ENCODE measurements at regions not wholly inside any gene's neighbourhood (a gene's known extent, or its start where the extent isn't known, plus 50 kb on each side); places are given as distances from the start of the nearest gene placed in this dataset.

DNA sequence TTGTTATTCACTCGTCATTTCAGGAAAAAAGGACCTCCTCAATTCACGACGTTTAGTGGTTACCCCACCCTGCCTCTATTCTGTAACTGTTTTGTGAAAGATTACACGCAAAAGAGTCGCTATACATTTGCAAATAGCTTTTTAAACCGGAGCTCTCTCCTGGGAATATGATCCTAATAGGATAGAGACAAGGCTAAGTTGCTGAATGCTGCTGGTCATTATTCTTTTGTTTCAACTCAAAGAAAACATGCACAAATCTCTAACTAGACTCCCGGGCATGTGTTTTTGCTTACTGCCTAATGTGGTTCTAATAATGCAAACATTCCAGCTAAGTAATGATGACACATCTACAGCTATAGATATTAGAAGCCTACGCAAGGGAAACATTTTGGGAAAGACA, 214.6 kb upstream of the MDFIC2 start:
- no peak overlapping the region for H3K4me3 Mint-ChIP-seq
- H3K9me3 Mint-ChIP-seq = no peaks in the 10 kb centered on the region
- no peaks in the 10 kb centered on the region for H3K36me3 Mint-ChIP-seq (ENCODE audit: low read depth)
- H3K27ac Mint-ChIP-seq = no peak overlapping the region
- DNase-seq = no peak
- TF ChIP-seq, protein P1, sequence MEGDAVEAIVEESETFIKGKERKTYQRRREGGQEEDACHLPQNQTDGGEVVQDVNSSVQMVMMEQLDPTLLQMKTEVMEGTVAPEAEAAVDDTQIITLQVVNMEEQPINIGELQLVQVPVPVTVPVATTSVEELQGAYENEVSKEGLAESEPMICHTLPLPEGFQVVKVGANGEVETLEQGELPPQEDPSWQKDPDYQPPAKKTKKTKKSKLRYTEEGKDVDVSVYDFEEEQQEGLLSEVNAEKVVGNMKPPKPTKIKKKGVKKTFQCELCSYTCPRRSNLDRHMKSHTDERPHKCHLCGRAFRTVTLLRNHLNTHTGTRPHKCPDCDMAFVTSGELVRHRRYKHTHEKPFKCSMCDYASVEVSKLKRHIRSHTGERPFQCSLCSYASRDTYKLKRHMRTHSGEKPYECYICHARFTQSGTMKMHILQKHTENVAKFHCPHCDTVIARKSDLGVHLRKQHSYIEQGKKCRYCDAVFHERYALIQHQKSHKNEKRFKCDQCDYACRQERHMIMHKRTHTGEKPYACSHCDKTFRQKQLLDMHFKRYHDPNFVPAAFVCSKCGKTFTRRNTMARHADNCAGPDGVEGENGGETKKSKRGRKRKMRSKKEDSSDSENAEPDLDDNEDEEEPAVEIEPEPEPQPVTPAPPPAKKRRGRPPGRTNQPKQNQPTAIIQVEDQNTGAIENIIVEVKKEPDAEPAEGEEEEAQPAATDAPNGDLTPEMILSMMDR (IDR thresholded peaks at IDR 0.05) = no peak
- H3K4me1 Mint-ChIP-seq = peaks cover 3% of the 10 kb centered on the region
- H3K27me3 Mint-ChIP-seq (ENCODE audit: low read depth, poor library complexity) = no peaks in the 10 kb centered on the region

DNA sequence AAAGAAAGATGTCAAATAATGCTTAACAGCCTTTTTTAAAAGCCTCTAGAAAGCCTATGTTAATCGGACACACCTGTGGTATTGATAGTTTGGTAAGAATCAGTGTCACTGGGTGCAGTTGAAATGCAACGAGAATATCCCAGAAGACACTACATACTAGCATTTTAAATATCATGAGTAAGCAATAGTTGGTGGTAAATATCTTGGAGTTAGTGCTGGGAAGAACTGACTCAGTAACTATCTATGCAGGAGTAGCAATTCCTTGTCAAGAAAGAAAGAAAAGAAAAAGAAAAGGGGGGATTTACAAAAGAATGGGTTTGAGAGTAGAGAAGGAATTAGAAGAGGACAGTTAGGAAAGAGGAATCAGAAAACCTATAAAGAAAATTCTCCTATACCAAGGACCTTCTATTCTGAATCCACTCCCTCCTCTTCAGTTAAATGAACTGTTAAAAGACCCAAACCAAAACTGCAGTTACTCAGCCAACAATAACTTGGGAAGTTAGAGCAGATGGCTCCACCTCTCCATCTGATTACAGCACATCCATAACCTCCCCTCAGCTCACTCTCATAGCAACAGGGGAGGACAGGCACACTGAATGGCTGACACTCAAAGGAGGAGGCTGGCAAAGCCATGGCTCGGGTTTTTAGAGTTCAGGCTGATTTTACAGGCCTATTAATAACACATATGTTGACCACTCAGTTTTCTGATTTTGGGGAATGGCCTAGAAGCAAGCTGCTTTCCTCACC, 207.6 kb upstream of the MDFIC2 start:
- H3K4me3 Mint-ChIP-seq = no peak overlapping the region
- H3K27ac Mint-ChIP-seq = peak overlapping the region; percentile 47
- H3K9me3 Mint-ChIP-seq = no peaks in the 10 kb centered on the region
- no peak for DNase-seq
- H3K36me3 Mint-ChIP-seq (ENCODE audit: low read depth) = no peaks in the 10 kb centered on the region
- TF ChIP-seq, protein P1 (IDR thresholded peaks at IDR 0.05) = no peak
- H3K4me1 Mint-ChIP-seq = peaks cover 19% of the 10 kb centered on the region
- peaks cover 3% of the 10 kb centered on the region for H3K27me3 Mint-ChIP-seq (ENCODE audit: low read depth, poor library complexity)

- H3K4me1 Mint-ChIP-seq = peaks cover 19% of the 10 kb centered on the region
- peaks cover 3% of the 10 kb centered on the region for H3K27me3 Mint-ChIP-seq (ENCODE audit: low read depth, poor library complexity)
- no peak overlapping the region for H3K4me3 Mint-ChIP-seq
- no peaks in the 10 kb centered on the region for H3K36me3 Mint-ChIP-seq (ENCODE audit: low read depth)
- no peak overlapping the region for H3K27ac Mint-ChIP-seq
- no peak for DNase-seq
- H3K9me3 Mint-ChIP-seq = no peaks in the 10 kb centered on the region
- TF ChIP-seq, protein P1 (IDR thresholded peaks at IDR 0.05) = no peak
These were observed 206.6 kb upstream of the MDFIC2 start for GRCh38 chr3:70519026-70519425.

DNA sequence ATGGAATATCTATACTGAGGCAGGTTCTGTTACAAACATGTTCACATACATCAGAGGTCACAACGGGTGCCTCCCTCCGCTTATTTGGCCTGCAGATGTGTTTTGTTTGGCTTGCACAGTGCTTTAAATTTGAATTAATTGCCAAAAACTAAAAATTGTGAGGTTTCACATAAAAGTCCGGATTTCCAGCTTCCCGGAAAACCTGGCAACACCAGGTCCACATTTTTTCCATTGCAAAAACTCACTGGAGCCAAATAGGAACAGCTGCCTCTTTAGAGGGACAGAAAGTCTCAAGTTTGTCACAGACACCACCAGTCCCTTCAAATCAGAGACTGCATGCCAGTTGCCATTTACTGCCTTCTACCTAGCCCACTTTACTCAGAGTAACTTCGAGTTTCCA, 205.9 kb upstream of the MDFIC2 start:
- no peak for DNase-seq
- no peak overlapping the region for H3K27ac Mint-ChIP-seq
- no peaks in the 10 kb centered on the region for H3K9me3 Mint-ChIP-seq
- no peak overlapping the region for H3K4me3 Mint-ChIP-seq
- H3K27me3 Mint-ChIP-seq (ENCODE audit: low read depth, poor library complexity) = peaks cover 3% of the 10 kb centered on the region
- peaks cover 24% of the 10 kb centered on the region for H3K4me1 Mint-ChIP-seq
- TF ChIP-seq, protein P1 (IDR thresholded peaks at IDR 0.05) = no peak
- no peaks in the 10 kb centered on the region for H3K36me3 Mint-ChIP-seq (ENCODE audit: low read depth)

GRCh38 chr3:70517124-70517890, 204.9 kb upstream of the MDFIC2 start:
- DNase-seq = no peak
- Mint-ChIP-seq H3K36me3 (ENCODE audit: low read depth) (no peaks in the 10 kb centered on the region), H3K4me1 (peaks cover 24% of the 10 kb centered on the region), H3K4me3 (no peak overlapping the region), H3K27me3 (ENCODE audit: low read depth, poor library complexity) (peaks cover 3% of the 10 kb centered on the region), H3K9me3 (no peaks in the 10 kb centered on the region), H3K27ac (no peak overlapping the region)
- TF ChIP-seq, protein P1 (IDR thresholded peaks at IDR 0.05) = no peak
